Vagina (tissue), 2 donors: ENCODE measurements at regions not wholly inside any gene's neighbourhood (a gene's known extent, or its start where the extent isn't known, plus 50 kb on each side); places are given as distances from the start of the nearest gene placed in this dataset.

Experiments used
- DNase-seq, 2 donors: peaks; one replicate each; pipeline ENCODE4 v3.0.0-alpha.2; 2017; ENCODE audit errors: extremely low spot score in 2 of 2
- H3K27ac ChIP-seq: fragments of 200-600 bp; sonication (generic); one replicate; pipeline ENCODE4 v1.5.1; 2019
- H3K27me3 ChIP-seq: fragments of 200-600 bp; sonication (generic); one replicate; pipeline ENCODE4 v1.5.1; 2019
- H3K36me3 ChIP-seq, 2 donors: fragments of 200-600 bp; sonication (generic); one replicate each; pipeline ENCODE4 v1.5.1; 2017 to 2019
- H3K4me1 ChIP-seq: fragments of 200-600 bp; sonication (generic); one replicate; pipeline ENCODE4 v1.5.1; 2019
- H3K4me3 ChIP-seq, 2 donors: fragments of 200-600 bp; sonication (generic); 1 replicate in 1 of 2; 2 replicates in 1 of 2; pipeline ENCODE4 v1.5.1; 2016 to 2019
- H3K9me3 ChIP-seq: fragments of 200-600 bp; sonication (generic); one replicate; pipeline ENCODE4 v1.5.1; 2019
- CTCF ChIP-seq, 3 experiments: fragments of 450-650 bp in 2 of 3; fragments of 200-600 bp in 1 of 3; sonication (generic) in 1 of 3; IDR thresholded peaks; one replicate each; pipeline ENCODE4 v1.5.1; 2017 to 2019; ENCODE audit warnings: antibody characterized with exemption in 3 of 3, mild to moderate bottlenecking in 2 of 3, moderate library complexity in 2 of 3
- POLR2A ChIP-seq, 2 donors: fragments of 450-650 bp; IDR thresholded peaks; one replicate each; pipeline ENCODE4 v1.6.1; 2017; ENCODE audit warnings: antibody characterized with exemption in 2 of 2, mild to moderate bottlenecking in 2 of 2, moderate library complexity in 2 of 2
- POLR2AphosphoS5 ChIP-seq, 2 donors: sonication (generic); formaldehyde crosslinking; IDR thresholded peaks; one replicate each; pipeline ENCODE4 v1.9.0; 2017; ENCODE audit warnings: antibody characterized with exemption in 2 of 2, mild to moderate bottlenecking in 2 of 2, low read depth in 1 of 2; ENCODE audit not compliant: insufficient read depth in 1 of 2
- intact Hi-C: fragments of 100-400 bp; cut with DNase I; formaldehyde crosslinking; loops from one replicate; pipeline ENCODE4 v1.15.1; 2023

- no peaks in the 10 kb centered on the region for H3K36me3 ChIP-seq
- DNase-seq: no peak
- no peak overlapping the region for H3K4me3 ChIP-seq
- intact Hi-C loops: loop anchor here (5.0 kb wide), 1 partner anchor 896 kb away; no protein-coding TSS in a partner anchor
- TF ChIP-seq POLR2A (IDR thresholded peaks at IDR 0.05): no peak
- TF ChIP-seq CTCF (IDR thresholded peaks at IDR 0.05): no peak
- no peak for TF ChIP-seq POLR2AphosphoS5 (IDR thresholded peaks at IDR 0.05; ENCODE audit: insufficient read depth in 1 of 2, low read depth in 1 of 2)
- H3K27ac ChIP-seq: no peak overlapping the region
- H3K27me3 ChIP-seq: no peaks in the 10 kb centered on the region
- no peaks in the 10 kb centered on the region for H3K9me3 ChIP-seq
- H3K4me1 ChIP-seq: no peaks in the 10 kb centered on the region
These were observed 127.2 kb upstream of the NPY2R start for GRCh38 chr4:155081222-155081621.

GRCh38 chr4:155085843-155086530, 122.4 kb upstream of the NPY2R start:
- intact Hi-C loops: no loop called here
- Histone ChIP-seq H3K4me1 (no peaks in the 10 kb centered on the region), H3K27ac (no peak overlapping the region), H3K9me3 (no peaks in the 10 kb centered on the region), H3K36me3 (no peaks in the 10 kb centered on the region), H3K4me3 (no peak overlapping the region), H3K27me3 (no peaks in the 10 kb centered on the region)
- TF ChIP-seq CTCF (IDR thresholded peaks at IDR 0.05) (no peak), POLR2AphosphoS5 (IDR thresholded peaks at IDR 0.05; ENCODE audit: insufficient read depth in 1 of 2, low read depth in 1 of 2) (no peak), POLR2A (IDR thresholded peaks at IDR 0.05) (no peak)
- no peak for DNase-seq

GRCh38 chr4:155094201-155094820, 114.1 kb upstream of the NPY2R start:
- no peak overlapping the region for H3K27ac ChIP-seq
- DNase-seq: no peak
- TF ChIP-seq POLR2A (IDR thresholded peaks at IDR 0.05) (no peak), CTCF (IDR thresholded peaks at IDR 0.05) (no peak), POLR2AphosphoS5 (IDR thresholded peaks at IDR 0.05; ENCODE audit: insufficient read depth in 1 of 2, low read depth in 1 of 2) (no peak)
- intact Hi-C loops: no loop called here
- H3K27me3 ChIP-seq: no peaks in the 10 kb centered on the region
- no peaks in the 10 kb centered on the region for H3K4me1 ChIP-seq
- H3K4me3 ChIP-seq: no peak overlapping the region
- H3K36me3 ChIP-seq: no peaks in the 10 kb centered on the region
- no peaks in the 10 kb centered on the region for H3K9me3 ChIP-seq

- H3K9me3 ChIP-seq: no peaks in the 10 kb centered on the region
- TF ChIP-seq POLR2A (IDR thresholded peaks at IDR 0.05) (no peak), CTCF (IDR thresholded peaks at IDR 0.05) (no peak), POLR2AphosphoS5 (IDR thresholded peaks at IDR 0.05; ENCODE audit: insufficient read depth in 1 of 2, low read depth in 1 of 2) (no peak)
- H3K4me3 ChIP-seq: no peak overlapping the region
- no peaks in the 10 kb centered on the region for H3K4me1 ChIP-seq
- intact Hi-C loops: no loop called here
- no peaks in the 10 kb centered on the region for H3K27me3 ChIP-seq
- no peaks in the 10 kb centered on the region for H3K36me3 ChIP-seq
- no peak overlapping the region for H3K27ac ChIP-seq
- no peak for DNase-seq
These were observed 109.2 kb upstream of the NPY2R start for GRCh38 chr4:155099231-155099630.

- Histone ChIP-seq H3K4me3 (no peak overlapping the region), H3K9me3 (no peaks in the 10 kb centered on the region), H3K27me3 (no peaks in the 10 kb centered on the region), H3K27ac (no peak overlapping the region), H3K36me3 (no peaks in the 10 kb centered on the region), H3K4me1 (no peaks in the 10 kb centered on the region)
- intact Hi-C loops: no loop called here
- DNase-seq: no peak
- no peak for TF ChIP-seq POLR2AphosphoS5 (IDR thresholded peaks at IDR 0.05; ENCODE audit: insufficient read depth in 1 of 2, low read depth in 1 of 2)
These were observed 101.8 kb upstream of the NPY2R start for GRCh38 chr4:155106629-155107028.
